ENCODE measurements at regions not wholly inside any gene's neighbourhood (a gene's known extent, or its start where the extent isn't known, plus 50 kb on each side); places are given as distances from the start of the nearest gene placed in this dataset.

GRCh38 chr3:23084367-23084766, 118.8 kb upstream of the UBE2E2 start:
- Histone ChIP-seq H3K9me3 (ENCODE audit: control insufficient read depth, insufficient read depth, low read length) (no peaks in the 10 kb centered on the region), H3K9ac (ENCODE audit: low read depth, low read length) (no peak overlapping the region), H3K4me3 (ENCODE audit: low read depth, low read length) (no peak overlapping the region), H3K27me3 (ENCODE audit: control insufficient read depth, insufficient read depth, low read length) (no peaks in the 10 kb centered on the region), H3K4me1 (ENCODE audit: control insufficient read depth, insufficient read depth, low read length) (peaks cover 11% of the 10 kb centered on the region), H3K36me3 (ENCODE audit: control insufficient read depth, insufficient read depth, low read length) (no peaks in the 10 kb centered on the region), H3K27ac (ENCODE audit: low read depth, low read length) (no peak overlapping the region)

- Histone ChIP-seq H3K27me3 (ENCODE audit: control insufficient read depth, insufficient read depth, low read length) (no peaks in the 10 kb centered on the region), H3K9me3 (ENCODE audit: control insufficient read depth, insufficient read depth, low read length) (no peaks in the 10 kb centered on the region), H3K36me3 (ENCODE audit: control insufficient read depth, insufficient read depth, low read length) (no peaks in the 10 kb centered on the region), H3K4me3 (ENCODE audit: low read depth, low read length) (no peak overlapping the region), H3K9ac (ENCODE audit: low read depth, low read length) (no peak overlapping the region), H3K4me1 (ENCODE audit: control insufficient read depth, insufficient read depth, low read length) (peaks cover 2% of the 10 kb centered on the region), H3K27ac (ENCODE audit: low read depth, low read length) (no peak overlapping the region)
Measured at GRCh38 chr3:23085261-23085660, 117.9 kb upstream of the UBE2E2 start.

DNA sequence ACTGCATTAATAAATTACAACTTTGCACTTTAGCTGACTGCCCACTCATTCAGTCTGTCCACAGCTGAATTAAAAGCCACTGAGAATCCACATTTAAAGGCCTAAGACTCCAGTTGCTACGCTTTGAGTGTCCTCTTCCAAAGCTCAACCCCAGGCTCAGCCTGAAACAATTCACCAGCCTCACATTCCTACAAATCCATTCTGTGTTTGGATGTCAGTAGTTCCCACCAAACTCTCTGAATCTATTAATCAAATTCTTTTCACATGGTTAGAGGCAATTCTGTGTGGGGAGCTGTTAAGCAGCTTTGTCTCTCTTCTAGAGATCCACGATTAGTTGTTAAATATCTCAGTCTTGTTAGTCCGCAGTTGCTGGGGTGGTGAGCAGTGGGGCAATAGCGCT, 116.8 kb upstream of the UBE2E2 start:
- H3K4me3 ChIP-seq (ENCODE audit: low read depth, low read length) = no peak overlapping the region
- no peak overlapping the region for H3K9ac ChIP-seq (ENCODE audit: low read depth, low read length)
- no peak overlapping the region for H3K27ac ChIP-seq (ENCODE audit: low read depth, low read length)
- H3K27me3 ChIP-seq (ENCODE audit: control insufficient read depth, insufficient read depth, low read length) = no peaks in the 10 kb centered on the region
- H3K36me3 ChIP-seq (ENCODE audit: control insufficient read depth, insufficient read depth, low read length) = no peaks in the 10 kb centered on the region
- no peaks in the 10 kb centered on the region for H3K9me3 ChIP-seq (ENCODE audit: control insufficient read depth, insufficient read depth, low read length)
- H3K4me1 ChIP-seq (ENCODE audit: control insufficient read depth, insufficient read depth, low read length) = no peaks in the 10 kb centered on the region

GRCh38 chr3:23086831-23087230, 116.3 kb upstream of the UBE2E2 start:
- Histone ChIP-seq H3K27ac (ENCODE audit: low read depth, low read length) (no peak overlapping the region), H3K4me1 (ENCODE audit: control insufficient read depth, insufficient read depth, low read length) (no peaks in the 10 kb centered on the region), H3K9ac (ENCODE audit: low read depth, low read length) (no peak overlapping the region), H3K9me3 (ENCODE audit: control insufficient read depth, insufficient read depth, low read length) (no peaks in the 10 kb centered on the region), H3K36me3 (ENCODE audit: control insufficient read depth, insufficient read depth, low read length) (no peaks in the 10 kb centered on the region), H3K4me3 (ENCODE audit: low read depth, low read length) (no peak overlapping the region), H3K27me3 (ENCODE audit: control insufficient read depth, insufficient read depth, low read length) (no peaks in the 10 kb centered on the region)

DNA sequence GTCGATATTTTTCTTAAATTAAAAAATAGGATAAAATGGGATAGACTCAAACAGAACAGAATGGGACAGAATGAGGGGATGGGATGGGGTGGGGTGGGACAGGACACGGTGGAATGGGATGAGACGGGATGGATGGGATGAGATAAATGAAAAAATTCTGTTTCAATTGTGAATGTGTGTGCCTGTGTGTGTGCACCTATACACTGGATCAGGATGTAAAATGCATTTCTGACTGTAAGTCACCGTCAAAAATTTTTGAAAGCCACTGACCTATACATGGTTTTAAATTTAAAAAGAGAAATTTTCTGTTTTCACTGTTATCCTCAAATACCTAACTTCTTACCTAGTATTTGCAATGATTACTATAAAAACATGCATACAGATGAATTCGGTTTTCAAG, 108.7 kb upstream of the UBE2E2 start:
- no peak overlapping the region for H3K9ac ChIP-seq (ENCODE audit: low read depth, low read length)
- H3K27me3 ChIP-seq (ENCODE audit: control insufficient read depth, insufficient read depth, low read length) = no peaks in the 10 kb centered on the region
- no peak overlapping the region for H3K27ac ChIP-seq (ENCODE audit: low read depth, low read length)
- peaks cover 11% of the 10 kb centered on the region for H3K4me1 ChIP-seq (ENCODE audit: control insufficient read depth, insufficient read depth, low read length)
- H3K9me3 ChIP-seq (ENCODE audit: control insufficient read depth, insufficient read depth, low read length) = peaks cover 14% of the 10 kb centered on the region
- H3K36me3 ChIP-seq (ENCODE audit: control insufficient read depth, insufficient read depth, low read length) = no peaks in the 10 kb centered on the region
- no peak overlapping the region for H3K4me3 ChIP-seq (ENCODE audit: low read depth, low read length)

- H3K4me3 ChIP-seq (ENCODE audit: low read depth, low read length) = no peak overlapping the region
- H3K27ac ChIP-seq (ENCODE audit: low read depth, low read length) = no peak overlapping the region
- peaks cover 14% of the 10 kb centered on the region for H3K9me3 ChIP-seq (ENCODE audit: control insufficient read depth, insufficient read depth, low read length)
- peaks cover 11% of the 10 kb centered on the region for H3K4me1 ChIP-seq (ENCODE audit: control insufficient read depth, insufficient read depth, low read length)
- H3K9ac ChIP-seq (ENCODE audit: low read depth, low read length) = no peak overlapping the region
- no peaks in the 10 kb centered on the region for H3K27me3 ChIP-seq (ENCODE audit: control insufficient read depth, insufficient read depth, low read length)
- H3K36me3 ChIP-seq (ENCODE audit: control insufficient read depth, insufficient read depth, low read length) = no peaks in the 10 kb centered on the region
Measured at GRCh38 chr3:23094890-23095462, 108.2 kb upstream of the UBE2E2 start.

DNA sequence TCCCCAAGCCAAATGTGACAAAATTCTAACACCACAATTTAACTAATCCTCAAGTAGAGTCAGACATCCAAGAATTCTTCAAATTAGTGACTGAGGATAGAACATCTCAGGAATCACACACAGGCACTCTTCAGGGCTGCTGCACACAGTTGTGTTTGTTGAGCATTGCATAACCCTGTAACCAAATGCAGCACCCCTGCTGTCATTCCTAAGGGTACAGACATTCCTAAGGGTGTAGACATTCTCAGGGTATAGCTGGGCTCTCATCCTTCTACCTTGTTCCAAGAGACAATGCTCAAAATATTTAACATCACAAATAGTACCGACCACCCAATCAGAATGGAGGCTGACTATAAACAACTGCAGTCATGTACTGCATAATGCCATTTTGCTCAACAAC, 107.1 kb upstream of the UBE2E2 start:
- no peak overlapping the region; the same call in 1 of the 2 replicates for H3K4me3 ChIP-seq (ENCODE audit: low read depth, low read length)
- no peaks in the 10 kb centered on the region for H3K27me3 ChIP-seq (ENCODE audit: control insufficient read depth, insufficient read depth, low read length)
- peaks cover 11% of the 10 kb centered on the region for H3K4me1 ChIP-seq (ENCODE audit: control insufficient read depth, insufficient read depth, low read length)
- peaks cover 14% of the 10 kb centered on the region for H3K9me3 ChIP-seq (ENCODE audit: control insufficient read depth, insufficient read depth, low read length)
- peak overlapping the region; percentile 40 for H3K27ac ChIP-seq (ENCODE audit: low read depth, low read length)
- H3K36me3 ChIP-seq (ENCODE audit: control insufficient read depth, insufficient read depth, low read length) = no peaks in the 10 kb centered on the region
- H3K9ac ChIP-seq (ENCODE audit: low read depth, low read length) = 0 out of 2 replicates have a peak overlapping the region, but pooled peaks have one; percentile 7

- H3K9me3 ChIP-seq (ENCODE audit: control insufficient read depth, insufficient read depth, low read length) = 0 out of 2 replicates have a peak, but pooled peaks cover under 1% of the 10 kb centered on the region
- H3K27ac ChIP-seq (ENCODE audit: low read depth, low read length) = no peak overlapping the region
- peaks cover 11% of the 10 kb centered on the region for H3K4me1 ChIP-seq (ENCODE audit: control insufficient read depth, insufficient read depth, low read length)
- H3K36me3 ChIP-seq (ENCODE audit: control insufficient read depth, insufficient read depth, low read length) = no peaks in the 10 kb centered on the region
- no peak overlapping the region for H3K4me3 ChIP-seq (ENCODE audit: low read depth, low read length)
- H3K9ac ChIP-seq (ENCODE audit: low read depth, low read length) = no peak overlapping the region
- H3K27me3 ChIP-seq (ENCODE audit: control insufficient read depth, insufficient read depth, low read length) = no peaks in the 10 kb centered on the region
Measured at GRCh38 chr3:23099021-23099420, 104.1 kb upstream of the UBE2E2 start.

DNA sequence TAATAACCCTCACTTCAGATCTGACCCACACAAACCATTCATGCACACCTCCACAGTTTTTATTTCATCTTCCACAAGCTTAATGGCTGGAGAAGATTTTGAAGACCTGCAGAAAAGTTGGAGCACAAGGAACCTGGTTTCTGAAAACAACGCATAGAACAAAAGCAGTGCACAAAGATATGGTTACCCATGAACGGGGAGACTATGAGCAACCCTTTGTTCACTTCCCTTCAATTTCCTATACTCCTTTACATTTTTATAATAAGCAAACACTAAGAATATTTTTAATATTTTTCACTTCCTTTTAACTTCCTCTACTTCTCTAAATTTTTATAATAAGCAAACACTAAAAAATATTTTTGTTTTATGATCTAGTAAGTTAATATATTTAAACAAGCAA, 103.5 kb upstream of the UBE2E2 start:
- Histone ChIP-seq H3K27ac (ENCODE audit: low read depth, low read length) (no peak overlapping the region), H3K4me3 (ENCODE audit: low read depth, low read length) (no peak overlapping the region), H3K9me3 (ENCODE audit: control insufficient read depth, insufficient read depth, low read length) (no peaks in the 10 kb centered on the region), H3K4me1 (ENCODE audit: control insufficient read depth, insufficient read depth, low read length) (peaks cover 11% of the 10 kb centered on the region), H3K27me3 (ENCODE audit: control insufficient read depth, insufficient read depth, low read length) (no peaks in the 10 kb centered on the region), H3K36me3 (ENCODE audit: control insufficient read depth, insufficient read depth, low read length) (no peaks in the 10 kb centered on the region), H3K9ac (ENCODE audit: low read depth, low read length) (no peak overlapping the region)

GRCh38 chr3:23100106-23100505, 103.0 kb upstream of the UBE2E2 start:
- no peaks in the 10 kb centered on the region for H3K36me3 ChIP-seq (ENCODE audit: control insufficient read depth, insufficient read depth, low read length)
- no peaks in the 10 kb centered on the region for H3K27me3 ChIP-seq (ENCODE audit: control insufficient read depth, insufficient read depth, low read length)
- H3K4me1 ChIP-seq (ENCODE audit: control insufficient read depth, insufficient read depth, low read length) = peaks cover 11% of the 10 kb centered on the region
- H3K9ac ChIP-seq (ENCODE audit: low read depth, low read length) = no peak overlapping the region
- H3K27ac ChIP-seq (ENCODE audit: low read depth, low read length) = no peak overlapping the region
- H3K9me3 ChIP-seq (ENCODE audit: control insufficient read depth, insufficient read depth, low read length) = no peaks in the 10 kb centered on the region
- no peak overlapping the region for H3K4me3 ChIP-seq (ENCODE audit: low read depth, low read length)

DNA sequence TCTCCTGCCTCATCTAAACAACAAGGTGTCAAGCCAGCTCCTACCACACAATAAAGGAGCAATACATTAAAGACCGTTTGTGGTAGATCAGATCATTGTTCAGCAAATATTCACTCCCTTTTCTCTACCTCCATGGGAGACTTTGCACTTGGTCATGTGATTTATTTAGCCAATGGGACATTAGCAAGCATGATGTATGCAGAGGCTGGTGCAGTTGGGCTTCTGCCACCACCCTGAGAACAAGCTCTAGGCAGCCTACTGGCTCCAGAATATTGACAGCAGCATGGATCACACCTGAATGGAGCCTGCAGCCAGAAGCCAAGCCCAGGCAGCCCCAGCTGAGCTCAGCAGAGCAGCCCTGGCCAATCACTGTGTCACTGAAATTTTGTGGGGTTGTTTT, 99.4 kb upstream of the UBE2E2 start:
- H3K27me3 ChIP-seq (ENCODE audit: control insufficient read depth, insufficient read depth, low read length) = no peaks in the 10 kb centered on the region
- H3K36me3 ChIP-seq (ENCODE audit: control insufficient read depth, insufficient read depth, low read length) = no peaks in the 10 kb centered on the region
- H3K4me3 ChIP-seq (ENCODE audit: low read depth, low read length) = no peak overlapping the region
- H3K9me3 ChIP-seq (ENCODE audit: control insufficient read depth, insufficient read depth, low read length) = no peaks in the 10 kb centered on the region
- no peak overlapping the region for H3K9ac ChIP-seq (ENCODE audit: low read depth, low read length)
- H3K4me1 ChIP-seq (ENCODE audit: control insufficient read depth, insufficient read depth, low read length) = no peaks in the 10 kb centered on the region
- H3K27ac ChIP-seq (ENCODE audit: low read depth, low read length) = no peak overlapping the region

DNA sequence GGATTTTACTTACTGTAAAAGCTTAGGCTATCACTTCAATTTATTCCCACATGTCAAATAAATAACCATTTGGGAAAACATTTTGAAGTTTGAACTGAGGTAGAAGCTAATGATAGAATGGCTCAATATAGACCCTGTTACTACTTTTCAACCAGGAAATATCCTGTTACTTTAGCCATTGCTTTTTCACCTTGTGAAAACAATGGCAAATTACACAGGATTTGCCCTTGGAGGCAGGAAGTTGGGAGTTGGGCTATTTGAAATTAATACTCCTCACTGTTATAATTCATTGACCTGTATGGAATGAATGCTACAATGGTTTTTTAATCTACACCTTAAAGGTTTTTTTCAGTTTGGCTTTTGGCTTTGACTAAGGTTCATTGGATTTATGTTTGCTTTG, 98.1 kb upstream of the UBE2E2 start:
- H3K9me3 ChIP-seq (ENCODE audit: control insufficient read depth, insufficient read depth, low read length) = no peaks in the 10 kb centered on the region
- no peaks in the 10 kb centered on the region for H3K4me1 ChIP-seq (ENCODE audit: control insufficient read depth, insufficient read depth, low read length)

More for the DNA sequence above, 98.1 kb upstream of the UBE2E2 start:
- H3K27ac ChIP-seq (ENCODE audit: low read depth, low read length) = no peak overlapping the region
- no peak overlapping the region for H3K9ac ChIP-seq (ENCODE audit: low read depth, low read length)
- H3K27me3 ChIP-seq (ENCODE audit: control insufficient read depth, insufficient read depth, low read length) = no peaks in the 10 kb centered on the region
- H3K4me3 ChIP-seq (ENCODE audit: low read depth, low read length) = no peak overlapping the region
- no peaks in the 10 kb centered on the region for H3K36me3 ChIP-seq (ENCODE audit: control insufficient read depth, insufficient read depth, low read length)
